H1 (cell line): ENCODE measurements at regions not wholly inside any gene's neighbourhood (a gene's known extent, or its start where the extent isn't known, plus 50 kb on each side); places are given as distances from the start of the nearest gene placed in this dataset.
"Not testable (repeated sequence)": the region's sequence is repeated elsewhere in the genome, so short reads cannot be mapped to it uniquely, and the experiment has no call there.

Experiments used
- CTCF ChIA-PET: fragments of 300-600 bp; sonication (Branson Sonifier 250); formaldehyde crosslinking; loops from one replicate; lab custom pipeline; 2021; ENCODE audit not compliant: partially characterized antibody; lab: Charles Lee
- POLR2A ChIA-PET: fragments of 300-600 bp; sonication (Branson Sonifier 250); formaldehyde crosslinking; loops from one replicate; lab custom pipeline; 2021; ENCODE audit warnings: inconsistent platforms; ENCODE audit not compliant: partially characterized antibody; lab: Charles Lee
- DNase-seq, 2 experiments: peaks; one replicate each; pipeline versions ENCODE4 v3.0.0 to v3.0.0-alpha.2; 2010 to 2022; ENCODE audit warnings: low spot score in 2 of 2, low read depth in 1 of 2, mixed read lengths in 1 of 2
- FAIRE-seq: peaks from 2 replicates; lab custom pipeline; 2011; peaks lifted over from hg19 to GRCh38; lab: Jason Lieb, UNC
- H2AFZ ChIP-seq: 2 replicates; pipeline ENCODE4 v1.8.1; 2012; ENCODE audit warnings: low read length, inconsistent platforms
- H2AK5ac ChIP-seq: 2 replicates; pipeline ENCODE4 v1.6.1; 2013; ENCODE audit warnings: low read depth, low read length
- H2BK120ac ChIP-seq: replicated peaks from 2 replicates; pipeline ENCODE3; 2013; ENCODE audit warnings: low read depth, low read length, inconsistent platforms
- H2BK12ac ChIP-seq: 2 replicates; pipeline ENCODE4 v1.6.1; 2013; ENCODE audit warnings: low read depth, low read length
- H2BK15ac ChIP-seq: 2 replicates; pipeline ENCODE4 v1.6.1; 2013; ENCODE audit warnings: low read length
- H2BK20ac ChIP-seq: 2 replicates; pipeline ENCODE4 v1.6.1; 2013; ENCODE audit warnings: low read length
- H2BK5ac ChIP-seq: 2 replicates; pipeline ENCODE4 v1.6.1; 2013; ENCODE audit warnings: low read depth, low read length
- H3K14ac ChIP-seq: 2 replicates; pipeline ENCODE4 v1.6.1; 2013; ENCODE audit warnings: inconsistent platforms; ENCODE audit not compliant: insufficient read length
- H3K18ac ChIP-seq: 2 replicates; pipeline ENCODE4 v1.6.1; 2013; ENCODE audit warnings: low read length; ENCODE audit errors: extremely low read depth
- H3K23ac ChIP-seq: 2 replicates; pipeline ENCODE4 v1.6.1; 2013; ENCODE audit warnings: inconsistent platforms; ENCODE audit not compliant: insufficient read length
- H3K23me2 ChIP-seq: 2 replicates; pipeline ENCODE4 v1.6.1; 2013; ENCODE audit warnings: low read depth, low read length
- H3K27ac ChIP-seq: 2 replicates; pipeline ENCODE4 v1.6.1; 2011; ENCODE audit warnings: low read depth, low read length, inconsistent platforms
- H3K27me3 ChIP-seq, 4 experiments: replicated peaks in 1 of 4; 1 replicate in 1 of 4; 2 replicates in 3 of 4; pipeline versions ENCODE4 v1.6.1 to v1.8.1; 2011 to 2013; ENCODE audit warnings: low read length in 3 of 4, mild to moderate bottlenecking in 3 of 4, inconsistent platforms in 2 of 4, mixed read lengths in 2 of 4, moderate library complexity in 1 of 4; ENCODE audit not compliant: control insufficient read depth in 3 of 4, insufficient read depth in 3 of 4; ENCODE audit errors: extremely low read depth in 1 of 4
- H3K36me3 ChIP-seq, 4 experiments: 2 replicates each; pipeline versions ENCODE4 v1.6.1 to v1.8.1; 2011 to 2013; ENCODE audit warnings: mild to moderate bottlenecking in 4 of 4, low read length in 3 of 4, moderate library complexity in 2 of 4, control low read depth in 1 of 4, inconsistent platforms in 1 of 4; ENCODE audit not compliant: insufficient read depth in 4 of 4, control insufficient read depth in 2 of 4
- H3K4ac ChIP-seq: replicated peaks from 2 replicates; pipeline ENCODE3; 2013; ENCODE audit warnings: low read length, low read depth, mixed read lengths, inconsistent platforms; ENCODE audit not compliant: insufficient read length
- H3K4me1 ChIP-seq, 4 experiments: replicated peaks in 1 of 4; 1 replicate in 1 of 4; 2 replicates in 3 of 4; pipeline versions ENCODE4 v1.6.1 to v1.8.1; 2011 to 2013; ENCODE audit warnings: low read length in 3 of 4, inconsistent platforms in 2 of 4, mixed read lengths in 1 of 4; ENCODE audit not compliant: insufficient read depth in 4 of 4, control insufficient read depth in 3 of 4
- H3K4me2 ChIP-seq, 2 experiments: 2 replicates each; pipeline versions ENCODE4 v1.6.1 to v1.8.1; 2011 to 2013; ENCODE audit warnings: low read depth in 2 of 2, low read length in 2 of 2, control low read depth in 1 of 2, inconsistent platforms in 1 of 2, mild to moderate bottlenecking in 1 of 2; ENCODE audit not compliant: insufficient read depth in 1 of 2
- H3K4me3 ChIP-seq, 4 experiments: fragments of 200-600, 300-600 bp in 1 of 4; sonication (generic), shearing (Covaris generic), sonication (Bioruptor Twin) in 1 of 4; 2 replicates each; pipeline versions ENCODE4 v1.5.1 to v1.8.1; 2011 to 2016; ENCODE audit warnings: low read length in 4 of 4, low read depth in 3 of 4, control low read depth in 2 of 4, inconsistent platforms in 2 of 4, mild to moderate bottlenecking in 2 of 4, mixed read lengths in 1 of 4, moderate library complexity in 1 of 4; ENCODE audit not compliant: insufficient read depth in 2 of 4; ENCODE audit errors: extremely low read depth in 1 of 4
- H3K56ac ChIP-seq: replicated peaks from 2 replicates; pipeline ENCODE3; 2013; ENCODE audit warnings: low read depth, mild to moderate bottlenecking, mixed read lengths, low read length, inconsistent platforms; ENCODE audit not compliant: insufficient read length
- H3K79me1 ChIP-seq: 2 replicates; pipeline ENCODE4 v1.6.1; 2013; ENCODE audit warnings: low read depth, low read length, control low read depth
- H3K79me2 ChIP-seq, 2 experiments: 2 replicates each; pipeline versions ENCODE4 v1.6.1 to v1.8.1; 2012 to 2013; ENCODE audit warnings: low read length in 2 of 2, mild to moderate bottlenecking in 2 of 2, inconsistent platforms in 1 of 2; ENCODE audit not compliant: insufficient read depth in 2 of 2, control insufficient read depth in 1 of 2
- H3K9ac ChIP-seq, 4 experiments: replicated peaks in 1 of 4; 1 replicate in 1 of 4; 2 replicates in 3 of 4; pipeline versions ENCODE4 v1.6.1 to v1.8.1; 2011 to 2013; ENCODE audit warnings: low read depth in 3 of 4, low read length in 3 of 4, control low read depth in 2 of 4, mild to moderate bottlenecking in 2 of 4, moderate library complexity in 2 of 4, inconsistent platforms in 1 of 4; ENCODE audit errors: extremely low read depth in 1 of 4
- H3K9me3 ChIP-seq, 2 experiments: 2 replicates each; pipeline versions ENCODE4 v1.6.1 to v1.8.1; 2012 to 2013; ENCODE audit warnings: mild to moderate bottlenecking in 2 of 2, moderate library complexity in 2 of 2, control low read depth in 1 of 2, inconsistent platforms in 1 of 2, low read depth in 1 of 2, low read length in 1 of 2, mixed read lengths in 1 of 2; ENCODE audit not compliant: insufficient read depth in 2 of 2
- H4K20me1 ChIP-seq, 2 experiments: replicated peaks in 1 of 2; 2 replicates each; pipeline versions ENCODE3 to v1.8.1; 2011 to 2013; ENCODE audit warnings: inconsistent platforms in 2 of 2, low read length in 2 of 2, mild to moderate bottlenecking in 1 of 2; ENCODE audit not compliant: insufficient read depth in 2 of 2, control insufficient read depth in 1 of 2
- H4K5ac ChIP-seq: 2 replicates; pipeline ENCODE4 v1.6.1; 2013; ENCODE audit warnings: low read length, low read depth, mixed read lengths, inconsistent platforms; ENCODE audit not compliant: insufficient read length
- H4K8ac ChIP-seq: 2 replicates; pipeline ENCODE4 v1.8.0; 2013; ENCODE audit warnings: mild to moderate bottlenecking, moderate library complexity, low read length, inconsistent platforms; ENCODE audit not compliant: insufficient read depth; ENCODE audit errors: extremely low read depth
- H4K91ac ChIP-seq: replicated peaks from 2 replicates; pipeline ENCODE3; 2013; ENCODE audit warnings: low read length, mixed read lengths, inconsistent platforms; ENCODE audit not compliant: insufficient read length
- WGBS, 2 experiments: shearing (Covaris generic) in 1 of 2; methylation state at CpG; one replicate each; pipeline versions ENCODE4 v1.1.6 to v1.1.7; 2013 to 2015; ENCODE audit warnings: low lambda C conversion rate in 2 of 2, mixed read lengths in 2 of 2, inconsistent platforms in 1 of 2, low coverage in 1 of 2, missing lambda C conversion rate in 1 of 2; ENCODE audit not compliant: insufficient replicate concordance in 2 of 2, insufficient coverage in 1 of 2, insufficient read length in 1 of 2; ENCODE audit errors: extremely low coverage in 1 of 2, missing lambda C conversion rate in 1 of 2; 5-methylcytosine and 5-hydroxymethylcytosine counted together
- TF ChIP-seq, protein P1 (sequence below): IDR thresholded peaks from 2 replicates; pipeline ENCODE4 v1.6.1; 2012; ENCODE audit warnings: inconsistent platforms

GRCh38 chr1:14291182-14291581 lies 307.3 kb upstream of the KAZN start:
- POLR2A ChIA-PET, H3K9ac ChIP-seq, H3K23ac ChIP-seq, H2BK120ac ChIP-seq, H4K5ac ChIP-seq, H2BK20ac ChIP-seq, H3K27ac ChIP-seq, H2AFZ ChIP-seq, H3K4ac ChIP-seq, H2BK15ac ChIP-seq, H3K23me2 ChIP-seq, H2BK5ac ChIP-seq, H3K18ac ChIP-seq, H2AK5ac ChIP-seq, H4K91ac ChIP-seq, H3K56ac ChIP-seq, H3K9me3 ChIP-seq, H3K4me1 ChIP-seq, H4K20me1 ChIP-seq, H3K4me3 ChIP-seq, H2BK12ac ChIP-seq, H3K79me2 ChIP-seq, H3K14ac ChIP-seq, H3K79me1 ChIP-seq, H3K4me2 ChIP-seq, FAIRE-seq, H3K27me3 ChIP-seq, H3K36me3 ChIP-seq: not testable (repeated sequence)
- 63% methylated on average over 6 of the region's 6 CpGs; no CpG with 5 or more reads in 1 of the 2 experiments for WGBS, 2 experiments
- CTCF ChIA-PET = interaction anchor here (1.0 kb wide), 2 partner anchors 15 to 133 kb away, joined by 3 read pairs; no protein-coding TSS in a partner anchor
- TF ChIP-seq, protein P1, sequence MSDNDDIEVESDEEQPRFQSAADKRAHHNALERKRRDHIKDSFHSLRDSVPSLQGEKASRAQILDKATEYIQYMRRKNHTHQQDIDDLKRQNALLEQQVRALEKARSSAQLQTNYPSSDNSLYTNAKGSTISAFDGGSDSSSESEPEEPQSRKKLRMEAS = 0 out of 2 replicates have a peak, but pooled peaks have one; percentile 40
- DNase-seq = peak in 1 of 2 experiments; percentile 54
- 0 out of 2 replicates have a peak overlapping the region, but pooled peaks have one; percentile 58 for H4K8ac ChIP-seq
